ENCODE measurements at regions not wholly inside any gene's neighbourhood (a gene's known extent, or its start where the extent isn't known, plus 50 kb on each side); places are given as distances from the start of the nearest gene placed in this dataset.

GRCh38 chr7:121579639-121580038 is 183.5 kb upstream of the FAM3C start:
- Histone ChIP-seq H3K9ac (ENCODE audit: low read depth, low read length) (no peak overlapping the region), H3K36me3 (ENCODE audit: insufficient read depth, low read length) (no peaks in the 10 kb centered on the region), H3K27me3 (ENCODE audit: control insufficient read depth, insufficient read depth, low read length) (peaks cover 6% of the 10 kb centered on the region), H3K9me3 (replicated peaks; ENCODE audit: low read length) (no peaks in the 10 kb centered on the region), H3K4me1 (ENCODE audit: control insufficient read depth, insufficient read depth, low read length) (no peaks in the 10 kb centered on the region), H3K4me2 (ENCODE audit: low read length) (no peak overlapping the region), H3K4me3 (ENCODE audit: low read length) (no peak overlapping the region)

GRCh38 chr7:121578669-121579068 is 182.6 kb upstream of the FAM3C start:
- Histone ChIP-seq H3K9me3 (replicated peaks; ENCODE audit: low read length) (no peaks in the 10 kb centered on the region), H3K4me1 (ENCODE audit: control insufficient read depth, insufficient read depth, low read length) (no peaks in the 10 kb centered on the region), H3K4me3 (ENCODE audit: low read length) (no peak overlapping the region), H3K9ac (ENCODE audit: low read depth, low read length) (no peak overlapping the region), H3K27me3 (ENCODE audit: control insufficient read depth, insufficient read depth, low read length) (no peaks in the 10 kb centered on the region), H3K36me3 (ENCODE audit: insufficient read depth, low read length) (no peaks in the 10 kb centered on the region), H3K4me2 (ENCODE audit: low read length) (no peak overlapping the region)

GRCh38 chr7:121576148-121576917 is 180.2 kb upstream of the FAM3C start:
- Histone ChIP-seq H3K4me2 (ENCODE audit: low read length) (no peak overlapping the region), H3K27me3 (ENCODE audit: control insufficient read depth, insufficient read depth, low read length) (no peaks in the 10 kb centered on the region), H3K4me3 (ENCODE audit: low read length) (no peak overlapping the region), H3K9ac (ENCODE audit: low read depth, low read length) (no peak overlapping the region), H3K9me3 (replicated peaks; ENCODE audit: low read length) (no peaks in the 10 kb centered on the region), H3K4me1 (ENCODE audit: control insufficient read depth, insufficient read depth, low read length) (no peaks in the 10 kb centered on the region), H3K36me3 (ENCODE audit: insufficient read depth, low read length) (no peaks in the 10 kb centered on the region)

DNA sequence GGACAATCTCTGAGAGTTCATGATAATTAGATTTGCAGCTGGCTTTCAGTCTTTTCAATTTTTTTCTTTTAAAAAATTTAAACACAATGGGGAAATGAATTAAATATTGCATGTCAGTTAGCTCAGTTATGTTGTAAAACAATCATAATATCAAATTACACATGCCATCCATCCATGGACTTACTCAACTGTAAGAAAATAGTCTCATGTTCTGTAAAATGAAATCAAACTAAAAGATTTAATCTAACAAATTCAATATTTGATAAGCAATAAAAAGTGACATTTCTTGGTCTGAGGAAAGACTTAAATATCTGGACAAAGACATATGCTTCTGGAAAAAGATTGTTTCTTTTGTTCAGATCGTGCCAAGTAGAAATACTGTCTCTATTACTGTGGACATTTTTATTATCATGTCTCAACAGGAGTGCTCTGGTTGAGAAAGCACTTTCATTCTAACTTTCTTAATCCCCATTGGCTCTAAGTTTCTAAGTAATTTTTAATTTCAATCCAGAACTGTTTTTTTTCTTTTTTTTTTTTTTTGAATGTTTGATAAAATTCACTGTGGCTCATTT is 179.2 kb upstream of the FAM3C start:
- Histone ChIP-seq H3K4me3 (ENCODE audit: low read length) (no peak overlapping the region), H3K4me1 (ENCODE audit: control insufficient read depth, insufficient read depth, low read length) (no peaks in the 10 kb centered on the region), H3K9me3 (replicated peaks; ENCODE audit: low read length) (no peaks in the 10 kb centered on the region), H3K27me3 (ENCODE audit: control insufficient read depth, insufficient read depth, low read length) (no peaks in the 10 kb centered on the region), H3K9ac (ENCODE audit: low read depth, low read length) (no peak overlapping the region), H3K4me2 (ENCODE audit: low read length) (no peak overlapping the region), H3K36me3 (ENCODE audit: insufficient read depth, low read length) (no peaks in the 10 kb centered on the region)

GRCh38 chr7:121574109-121574508 is 178.0 kb upstream of the FAM3C start:
- Histone ChIP-seq H3K4me1 (ENCODE audit: control insufficient read depth, insufficient read depth, low read length) (no peaks in the 10 kb centered on the region), H3K4me3 (ENCODE audit: low read length) (no peak overlapping the region), H3K27me3 (ENCODE audit: control insufficient read depth, insufficient read depth, low read length) (no peaks in the 10 kb centered on the region), H3K36me3 (ENCODE audit: insufficient read depth, low read length) (no peaks in the 10 kb centered on the region), H3K9me3 (replicated peaks; ENCODE audit: low read length) (no peaks in the 10 kb centered on the region), H3K9ac (ENCODE audit: low read depth, low read length) (no peak overlapping the region), H3K4me2 (ENCODE audit: low read length) (no peak overlapping the region)

- H3K36me3 ChIP-seq (ENCODE audit: insufficient read depth, low read length) = no peaks in the 10 kb centered on the region
- H3K9ac ChIP-seq (ENCODE audit: low read depth, low read length) = no peak overlapping the region
- H3K4me1 ChIP-seq (ENCODE audit: control insufficient read depth, insufficient read depth, low read length) = no peaks in the 10 kb centered on the region
- no peaks in the 10 kb centered on the region for H3K9me3 ChIP-seq (replicated peaks; ENCODE audit: low read length)
- H3K27me3 ChIP-seq (ENCODE audit: control insufficient read depth, insufficient read depth, low read length) = no peaks in the 10 kb centered on the region
- H3K4me3 ChIP-seq (ENCODE audit: low read length) = no peak overlapping the region
- H3K4me2 ChIP-seq (ENCODE audit: low read length) = no peak overlapping the region
Observed at GRCh38 chr7:121572615-121573014, 176.5 kb upstream of the FAM3C start.

GRCh38 chr7:121570365-121570764 is 174.3 kb upstream of the FAM3C start:
- Histone ChIP-seq H3K4me2 (ENCODE audit: low read length) (no peak overlapping the region), H3K27me3 (ENCODE audit: control insufficient read depth, insufficient read depth, low read length) (no peaks in the 10 kb centered on the region), H3K4me1 (ENCODE audit: control insufficient read depth, insufficient read depth, low read length) (no peaks in the 10 kb centered on the region), H3K36me3 (ENCODE audit: insufficient read depth, low read length) (no peaks in the 10 kb centered on the region), H3K4me3 (ENCODE audit: low read length) (no peak overlapping the region), H3K9ac (ENCODE audit: low read depth, low read length) (no peak overlapping the region), H3K9me3 (replicated peaks; ENCODE audit: low read length) (no peaks in the 10 kb centered on the region)

DNA sequence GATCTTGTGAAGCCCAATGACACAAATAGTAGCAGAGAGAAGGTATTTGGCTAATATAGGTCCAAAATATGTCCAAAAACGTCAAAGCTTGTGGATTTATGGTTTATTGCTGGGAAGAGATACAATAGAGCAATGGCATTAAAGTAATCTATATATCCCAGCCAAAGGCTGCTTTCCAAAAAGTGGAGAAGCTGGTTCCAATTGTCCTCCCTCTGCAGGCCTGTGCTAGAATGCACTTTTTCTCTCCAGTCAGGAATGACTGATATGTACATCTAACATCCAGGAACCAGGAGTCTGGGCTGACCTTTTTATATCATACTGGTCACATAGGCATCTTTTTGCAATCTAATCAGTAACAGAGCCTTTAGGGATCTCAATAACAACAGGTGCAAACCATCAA is 167.1 kb upstream of the FAM3C start:
- no peak overlapping the region for H3K4me3 ChIP-seq (ENCODE audit: low read length)
- no peaks in the 10 kb centered on the region for H3K27me3 ChIP-seq (ENCODE audit: control insufficient read depth, insufficient read depth, low read length)
- no peaks in the 10 kb centered on the region for H3K36me3 ChIP-seq (ENCODE audit: insufficient read depth, low read length)
- H3K4me2 ChIP-seq (ENCODE audit: low read length) = no peak overlapping the region
- no peaks in the 10 kb centered on the region for H3K9me3 ChIP-seq (replicated peaks; ENCODE audit: low read length)
- H3K9ac ChIP-seq (ENCODE audit: low read depth, low read length) = no peak overlapping the region
- peaks cover 14% of the 10 kb centered on the region for H3K4me1 ChIP-seq (ENCODE audit: control insufficient read depth, insufficient read depth, low read length)

- Histone ChIP-seq H3K4me3 (ENCODE audit: low read length) (no peak overlapping the region), H3K27me3 (ENCODE audit: control insufficient read depth, insufficient read depth, low read length) (no peaks in the 10 kb centered on the region), H3K4me1 (ENCODE audit: control insufficient read depth, insufficient read depth, low read length) (peaks cover 18% of the 10 kb centered on the region), H3K36me3 (ENCODE audit: insufficient read depth, low read length) (no peaks in the 10 kb centered on the region), H3K9me3 (replicated peaks; ENCODE audit: low read length) (no peaks in the 10 kb centered on the region), H3K4me2 (ENCODE audit: low read length) (no peak overlapping the region), H3K9ac (ENCODE audit: low read depth, low read length) (no peak overlapping the region)
Observed at GRCh38 chr7:121562259-121562658, 166.2 kb upstream of the FAM3C start.

DNA sequence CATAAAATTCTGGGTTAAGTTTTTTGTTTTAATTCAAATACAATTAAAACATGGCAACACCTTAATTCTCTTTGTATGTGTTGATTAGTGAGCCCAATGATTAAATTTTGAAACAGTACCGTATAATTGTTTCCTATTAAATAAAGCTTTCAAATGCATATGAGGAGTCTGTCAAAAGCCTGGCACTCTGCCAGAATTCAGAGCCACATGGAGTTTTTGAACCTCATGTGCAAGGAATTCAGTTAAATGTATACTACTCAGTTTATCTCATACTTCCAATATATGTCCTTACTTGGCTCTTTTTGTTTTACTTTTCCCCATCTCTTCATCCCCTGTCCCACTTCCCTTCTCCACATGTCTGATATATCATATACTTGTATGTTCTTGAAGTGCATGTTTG is 165.6 kb upstream of the FAM3C start:
- H3K9me3 ChIP-seq (replicated peaks; ENCODE audit: low read length) = no peaks in the 10 kb centered on the region
- no peak overlapping the region for H3K4me2 ChIP-seq (ENCODE audit: low read length)
- H3K27me3 ChIP-seq (ENCODE audit: control insufficient read depth, insufficient read depth, low read length) = no peaks in the 10 kb centered on the region
- no peaks in the 10 kb centered on the region for H3K36me3 ChIP-seq (ENCODE audit: insufficient read depth, low read length)
- H3K4me3 ChIP-seq (ENCODE audit: low read length) = no peak overlapping the region
- peaks cover 21% of the 10 kb centered on the region for H3K4me1 ChIP-seq (ENCODE audit: control insufficient read depth, insufficient read depth, low read length)
- H3K9ac ChIP-seq (ENCODE audit: low read depth, low read length) = no peak overlapping the region

GRCh38 chr7:121560267-121560990 is 164.3 kb upstream of the FAM3C start:
- Histone ChIP-seq H3K9me3 (replicated peaks; ENCODE audit: low read length) (peaks cover 3% of the 10 kb centered on the region), H3K4me1 (ENCODE audit: control insufficient read depth, insufficient read depth, low read length) (peaks cover 21% of the 10 kb centered on the region), H3K36me3 (ENCODE audit: insufficient read depth, low read length) (no peaks in the 10 kb centered on the region), H3K4me3 (ENCODE audit: low read length) (no peak overlapping the region), H3K27me3 (ENCODE audit: control insufficient read depth, insufficient read depth, low read length) (no peaks in the 10 kb centered on the region), H3K4me2 (ENCODE audit: low read length) (no peak overlapping the region), H3K9ac (ENCODE audit: low read depth, low read length) (no peak overlapping the region)

Data from skeletal muscle satellite cell (primary cell).